HG03354 (cell line): ENCODE measurements at regions not wholly inside any gene's neighbourhood (a gene's known extent, or its start where the extent isn't known, plus 50 kb on each side); places are given as distances from the start of the nearest gene placed in this dataset.
A peak's percentile ranks its signal among the peaks of the same experiment; 100 is the strongest.
"Not testable (repeated sequence)": the region's sequence is repeated elsewhere in the genome, so short reads cannot be mapped to it uniquely, and the experiment has no call there.

Experiments
- ATAC-seq: cut with Tn5 transposase; IDR thresholded peaks from one replicate; pipeline ENCODE4 v1.9.1; 2021; ENCODE audit warnings: mild to moderate bottlenecking; ENCODE audit not compliant: unreplicated experiment, poor library complexity, severe bottlenecking

GRCh38 chr6:137283940-137284810, 65.0 kb upstream of the IFNGR1 start:
- ATAC-seq, result peak; percentile 71

GRCh38 chr6:137283080-137283479, 63.9 kb upstream of the IFNGR1 start:
- ATAC-seq, result no peak

GRCh38 chr6:137282254-137282653, 63.1 kb upstream of the IFNGR1 start:
- peak; percentile 41 for ATAC-seq

DNA sequence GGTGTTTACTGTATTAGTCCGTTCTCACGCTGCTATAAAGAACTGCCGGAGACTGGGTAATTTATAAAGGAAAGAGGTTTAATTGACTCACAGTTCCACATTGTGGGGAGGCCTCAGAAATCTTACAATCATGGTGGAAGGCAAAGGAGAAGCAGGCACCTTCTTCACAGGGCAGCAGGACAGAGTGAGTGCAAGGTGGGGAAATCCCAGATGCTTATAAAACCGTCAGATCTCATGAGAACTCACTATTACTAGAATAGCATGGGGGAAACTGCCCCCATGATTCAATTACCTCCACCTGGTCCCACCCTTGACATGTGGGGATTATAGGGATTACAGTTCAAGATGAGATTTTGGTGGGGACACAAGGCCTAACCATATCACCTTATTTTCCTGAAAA, 60.1 kb upstream of the IFNGR1 start:
- not testable (repeated sequence) for ATAC-seq

GRCh38 chr6:137277971-137278637, 58.9 kb upstream of the IFNGR1 start:
- no peak for ATAC-seq

DNA sequence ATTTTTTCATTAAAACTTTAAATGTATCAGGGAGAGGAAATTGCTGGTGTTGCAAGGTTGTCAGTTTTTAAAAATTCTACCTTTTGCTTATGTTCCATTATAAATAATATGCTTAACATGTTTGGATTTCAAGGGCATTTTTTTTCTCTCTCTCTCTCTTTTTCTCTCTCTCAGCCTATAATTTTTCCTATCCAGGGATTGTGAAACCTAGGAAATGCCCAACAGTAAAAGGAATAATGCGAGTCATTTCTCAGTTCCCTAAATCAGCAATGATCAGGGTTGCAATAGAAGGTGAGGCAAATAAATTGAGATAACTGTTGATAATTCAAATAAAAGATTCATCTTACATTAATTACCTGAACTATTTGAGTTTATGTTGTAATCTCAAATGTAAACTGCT, 53.2 kb upstream of the IFNGR1 start:
- ATAC-seq, result no peak

- ATAC-seq, result peak; percentile 62
These were observed 52.3 kb upstream of the IFNGR1 start for GRCh38 chr6:137271245-137272183.

DNA sequence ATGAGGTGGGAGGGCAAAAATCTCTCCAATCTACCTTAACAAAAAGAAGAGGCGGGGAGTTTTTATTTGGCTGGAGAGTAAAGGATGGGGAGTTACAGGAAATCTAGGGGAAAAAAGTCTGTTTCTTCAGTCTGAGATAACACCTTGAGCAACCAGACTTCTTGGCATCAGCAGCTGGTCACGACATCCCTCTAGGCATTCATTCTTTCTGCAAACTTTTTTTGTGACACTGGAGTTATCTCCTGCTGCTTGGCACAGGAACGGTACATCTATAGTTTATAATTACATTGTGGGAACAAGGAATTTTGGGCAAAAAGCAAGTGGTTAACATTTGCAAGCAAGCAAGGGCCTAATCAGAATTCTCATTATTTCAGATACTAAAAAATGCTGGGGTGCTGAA, 50.6 kb upstream of the IFNGR1 start:
- no peak for ATAC-seq

DNA sequence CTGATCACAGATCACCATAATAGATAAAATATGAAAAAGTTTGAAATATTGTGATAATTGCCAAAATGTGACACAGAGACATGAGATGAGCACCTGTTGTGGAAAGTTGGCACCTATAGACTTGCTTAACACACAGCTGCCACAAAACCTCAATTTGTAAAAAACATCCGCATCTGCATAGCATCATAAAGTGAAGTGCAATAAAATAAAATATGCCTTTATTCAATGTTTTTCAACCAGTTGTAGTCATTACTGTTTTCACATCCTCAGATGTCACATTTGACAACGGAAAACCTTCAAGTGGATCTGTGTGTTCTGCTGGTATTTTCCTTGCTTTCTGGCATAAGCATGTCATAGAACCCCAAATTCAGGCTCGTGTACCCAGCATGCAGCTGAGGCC, 50.2 kb upstream of the IFNGR1 start:
- ATAC-seq, result no peak
